ENCODE measurements at regions not wholly inside any gene's neighbourhood (a gene's known extent, or its start where the extent isn't known, plus 50 kb on each side); places are given as distances from the start of the nearest gene placed in this dataset.

DNA sequence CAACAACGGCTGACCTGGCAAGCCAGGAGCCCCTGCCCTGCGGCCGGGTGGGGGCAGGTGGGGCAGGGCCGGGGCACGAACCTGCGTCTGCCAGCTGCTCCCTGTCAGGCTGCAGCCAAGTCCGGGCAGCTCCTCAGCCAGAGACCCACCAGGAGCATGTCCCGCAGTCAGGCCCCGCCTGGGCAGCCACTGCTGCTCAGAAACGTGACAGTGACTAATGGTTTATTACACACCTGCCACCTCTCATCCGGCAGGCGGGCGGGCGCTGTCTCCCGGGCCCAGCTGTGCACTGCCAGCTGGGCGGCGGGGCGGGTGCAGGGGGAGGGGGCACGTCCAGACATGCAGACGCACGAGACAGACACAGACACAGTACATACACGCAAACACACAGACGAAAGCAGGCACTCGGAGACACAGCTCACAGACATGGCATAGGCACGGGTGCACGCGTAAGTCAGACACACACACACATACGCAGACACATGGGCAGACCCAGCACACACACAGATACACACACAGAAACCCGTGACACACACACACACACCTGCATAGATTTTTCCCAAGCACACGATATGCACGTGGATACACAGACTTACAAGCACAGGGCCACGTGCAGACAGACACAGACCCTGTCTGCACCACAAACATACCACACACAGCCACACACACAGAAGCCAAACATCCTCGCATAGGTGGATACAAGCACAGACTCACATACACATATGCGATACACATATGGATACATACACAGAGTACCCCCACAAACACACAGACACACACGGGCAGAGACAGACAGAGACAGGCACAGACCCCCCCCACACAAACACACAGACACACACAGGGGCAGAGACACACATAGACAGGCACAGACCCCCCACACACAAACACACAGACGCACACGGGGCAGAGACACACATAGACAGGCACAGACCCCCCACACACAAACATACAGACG, 248.3 kb upstream of the CIBAR2 start:
- DNase-seq (ENCODE audit: low read depth in 3 of 3): no peak

- no peak for DNase-seq (ENCODE audit: low read depth in 3 of 3)
Observed at GRCh38 chr16:85361441-85362118, 249.3 kb upstream of the CIBAR2 start.

- no peak for DNase-seq (ENCODE audit: low read depth in 3 of 3)
Observed at GRCh38 chr16:85362443-85362842, 250.2 kb upstream of the CIBAR2 start.

DNA sequence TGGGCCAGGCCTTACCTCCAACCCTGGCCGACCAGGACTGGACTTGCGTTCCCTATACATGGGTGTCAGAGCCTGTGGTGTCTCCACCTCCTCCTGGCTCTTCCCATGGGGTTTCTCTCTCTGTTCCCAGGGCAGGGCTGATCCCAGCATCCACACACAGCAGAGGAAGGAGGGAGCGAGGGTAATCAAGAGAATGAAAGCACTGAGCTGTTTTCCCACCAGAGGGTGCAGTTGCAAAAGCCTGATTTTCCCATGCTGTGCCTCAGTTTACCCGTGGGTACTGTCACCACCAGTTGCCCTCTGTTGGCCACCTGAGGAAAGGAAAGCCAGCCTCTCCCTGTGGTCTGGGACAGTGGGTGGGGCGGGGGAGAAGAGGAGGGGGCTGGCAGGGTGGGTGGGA, 249.7 kb upstream of the GSE1 start:
- no peak for DNase-seq (ENCODE audit: low read depth in 3 of 3)

DNA sequence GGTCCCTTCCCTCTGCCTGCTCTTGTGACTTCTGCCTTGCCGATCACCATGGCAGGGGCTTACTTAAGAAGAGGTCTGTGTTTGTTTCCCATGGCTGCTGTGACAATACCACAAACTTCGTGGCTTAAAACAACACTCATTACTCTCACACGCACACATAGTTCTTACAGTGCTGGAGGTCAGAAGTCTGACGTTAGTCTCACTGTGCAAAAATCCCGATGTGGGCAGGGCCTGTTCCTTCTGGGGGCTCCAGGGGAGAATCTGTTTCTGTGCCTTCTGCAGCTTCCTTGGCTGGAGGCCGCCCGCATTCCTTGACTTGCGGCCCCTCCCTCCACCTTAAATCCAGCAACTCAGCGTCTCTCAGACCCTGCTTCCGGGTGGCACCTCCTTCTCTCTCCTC, 249.2 kb upstream of the GSE1 start:
- DNase-seq (ENCODE audit: low read depth in 3 of 3): no peak

GRCh38 chr16:85364323-85365040, 248.6 kb upstream of the GSE1 start:
- DNase-seq (ENCODE audit: low read depth in 3 of 3): no peak

DNA sequence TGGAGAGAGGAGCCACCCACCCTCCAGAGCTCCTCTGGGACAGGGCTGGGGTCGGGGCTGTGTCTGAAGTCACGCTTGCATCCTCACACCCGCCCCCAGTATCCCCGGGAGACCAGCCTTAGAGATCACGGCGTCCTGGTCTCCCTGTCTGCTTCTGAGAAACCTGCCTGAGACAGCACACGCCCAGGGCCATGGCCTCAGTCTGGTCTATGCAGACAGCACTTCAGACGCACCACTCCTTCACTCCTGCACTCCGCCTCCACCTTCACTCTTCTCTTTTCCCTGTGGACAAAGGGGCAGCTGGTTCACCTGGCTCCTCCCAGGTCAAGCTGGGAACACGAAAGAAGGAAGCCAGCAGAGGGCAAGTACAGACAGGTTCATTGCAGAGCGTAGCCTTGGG, 248.0 kb upstream of the GSE1 start:
- DNase-seq (ENCODE audit: low read depth in 3 of 3): no peak

- DNase-seq (ENCODE audit: low read depth in 3 of 3): no peak
Observed at GRCh38 chr16:85366031-85366763, 246.9 kb upstream of the GSE1 start.

- DNase-seq (ENCODE audit: low read depth in 3 of 3): no peak
Observed at GRCh38 chr16:85367485-85367884, 245.6 kb upstream of the GSE1 start.

DNA sequence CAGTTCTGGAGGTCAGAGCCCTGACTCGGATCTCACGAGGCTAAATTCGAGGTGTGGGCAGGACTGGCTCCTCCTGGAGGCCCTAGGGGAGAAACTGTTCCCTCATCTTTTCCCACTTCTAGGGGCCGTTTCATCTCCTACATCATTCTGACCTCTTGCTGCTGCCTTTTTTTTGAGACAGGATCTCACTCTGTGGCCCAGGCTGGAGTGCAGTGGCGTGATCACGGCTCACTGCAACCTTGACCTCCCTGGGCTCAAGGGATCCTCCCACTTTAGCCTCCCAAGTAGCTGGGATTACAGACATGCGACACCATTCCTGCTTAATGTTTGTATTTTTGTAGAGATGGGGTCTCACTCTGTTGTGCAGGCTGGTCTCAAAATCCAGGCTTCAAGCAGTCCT, 244.1 kb upstream of the GSE1 start:
- no peak for DNase-seq (ENCODE audit: low read depth in 3 of 3)

DNA sequence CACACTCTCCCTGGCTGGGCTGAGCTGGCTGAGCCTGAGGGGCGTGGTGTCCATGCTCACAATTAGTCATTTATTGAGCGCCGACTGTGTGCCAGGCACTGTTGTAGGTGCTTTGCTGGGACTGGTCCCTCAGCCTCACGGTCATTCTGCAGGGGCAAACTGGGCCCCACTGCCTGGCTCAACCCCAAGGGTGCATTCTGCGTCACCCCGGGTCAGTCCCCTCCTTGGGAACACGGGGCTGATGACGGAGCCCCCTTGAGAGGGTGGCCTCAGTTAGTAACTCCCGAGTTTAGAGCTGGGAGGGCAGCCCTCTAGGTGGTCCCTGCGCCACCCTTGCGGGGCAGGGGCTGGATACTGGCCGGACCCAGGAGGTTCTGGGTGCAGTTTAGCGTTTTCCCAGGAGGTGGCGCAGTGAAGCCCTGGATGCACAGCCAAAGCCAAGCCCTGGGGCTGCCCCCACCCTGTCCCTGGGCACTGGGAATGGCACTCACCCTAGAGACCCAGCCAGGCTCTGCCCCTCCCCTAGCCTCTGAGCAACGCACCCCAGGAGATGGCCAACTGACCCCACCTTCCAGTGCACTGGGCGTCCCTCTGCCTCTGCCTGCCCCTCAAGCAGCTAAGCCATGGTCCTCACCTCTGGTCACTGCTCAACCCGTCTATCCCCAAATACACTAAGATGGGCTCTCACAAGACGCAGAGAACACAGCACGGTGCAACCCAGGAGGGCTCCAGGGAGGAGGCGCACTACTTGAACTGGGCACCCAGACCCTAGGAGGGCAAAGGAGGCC, 243.2 kb upstream of the GSE1 start:
- peak; percentile 12 to 52 (median 21) for DNase-seq (ENCODE audit: low read depth in 3 of 3)

- no peak for DNase-seq (ENCODE audit: low read depth in 3 of 3)
Observed at GRCh38 chr16:85370543-85370880, 242.6 kb upstream of the GSE1 start.

DNA sequence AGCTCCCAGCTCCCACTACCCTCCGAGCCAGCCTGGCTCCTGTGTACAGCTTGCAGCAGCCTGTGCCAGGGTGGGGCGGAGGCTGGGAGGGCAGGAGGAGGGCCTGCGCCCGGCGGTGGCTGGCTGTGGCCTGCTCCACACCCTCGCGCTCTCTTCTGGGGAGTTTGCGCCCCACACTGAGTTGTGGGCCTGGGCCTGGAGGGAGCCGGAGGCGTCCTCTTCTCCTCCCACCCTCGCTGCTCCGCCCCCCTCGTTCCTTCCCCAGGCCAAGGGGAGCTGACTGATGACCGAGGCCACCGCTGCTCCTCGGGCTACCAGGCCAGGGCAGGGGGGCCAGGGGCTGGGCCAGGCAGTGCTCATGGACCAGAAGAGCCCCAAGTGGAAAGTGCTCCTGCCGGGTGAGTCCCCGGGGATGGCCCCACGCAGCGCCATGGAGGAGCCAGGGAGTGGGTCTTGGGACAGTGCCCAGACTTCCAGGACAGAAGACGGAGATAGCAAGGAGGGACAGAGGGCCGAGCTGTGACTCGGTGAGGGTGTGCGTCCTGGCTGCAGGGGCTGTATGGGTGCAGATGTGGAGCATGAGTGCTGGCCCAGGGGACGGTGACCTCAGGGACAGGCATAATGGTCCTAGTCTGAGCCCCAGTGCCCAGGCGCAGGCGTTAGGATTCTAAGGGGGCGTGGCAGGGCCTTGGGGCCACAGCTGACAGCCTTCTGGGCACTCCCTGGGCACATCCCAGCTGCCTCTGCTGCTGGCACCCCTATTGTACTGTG, 242.1 kb upstream of the GSE1 start:
- DNase-seq (ENCODE audit: low read depth in 3 of 3): no peak

DNA sequence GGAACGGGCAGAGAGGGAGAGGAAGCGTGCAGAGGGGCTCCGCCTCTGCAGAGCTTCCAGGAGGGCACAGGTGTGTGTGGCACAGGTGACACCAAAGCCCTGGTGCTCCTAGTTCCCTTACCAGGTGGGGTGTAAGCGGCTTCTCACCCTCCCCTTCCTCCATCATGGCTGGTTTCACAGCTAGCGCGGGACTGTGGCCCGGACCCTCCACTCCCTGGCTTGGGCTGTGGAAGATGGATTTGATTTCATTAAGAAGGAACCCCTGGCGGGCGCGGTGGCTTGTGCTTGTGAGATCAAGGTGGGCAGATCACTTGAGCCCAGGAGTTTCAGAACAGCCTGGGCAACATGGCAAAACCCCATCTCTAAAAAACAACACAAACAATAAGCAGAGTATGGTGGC, 241.2 kb upstream of the GSE1 start:
- no peak for DNase-seq (ENCODE audit: low read depth in 3 of 3)

GRCh38 chr16:85372627-85373372, 240.3 kb upstream of the GSE1 start:
- peak in 2 of 3 donors; percentile 14 to 45 for DNase-seq (ENCODE audit: low read depth in 3 of 3)

DNA sequence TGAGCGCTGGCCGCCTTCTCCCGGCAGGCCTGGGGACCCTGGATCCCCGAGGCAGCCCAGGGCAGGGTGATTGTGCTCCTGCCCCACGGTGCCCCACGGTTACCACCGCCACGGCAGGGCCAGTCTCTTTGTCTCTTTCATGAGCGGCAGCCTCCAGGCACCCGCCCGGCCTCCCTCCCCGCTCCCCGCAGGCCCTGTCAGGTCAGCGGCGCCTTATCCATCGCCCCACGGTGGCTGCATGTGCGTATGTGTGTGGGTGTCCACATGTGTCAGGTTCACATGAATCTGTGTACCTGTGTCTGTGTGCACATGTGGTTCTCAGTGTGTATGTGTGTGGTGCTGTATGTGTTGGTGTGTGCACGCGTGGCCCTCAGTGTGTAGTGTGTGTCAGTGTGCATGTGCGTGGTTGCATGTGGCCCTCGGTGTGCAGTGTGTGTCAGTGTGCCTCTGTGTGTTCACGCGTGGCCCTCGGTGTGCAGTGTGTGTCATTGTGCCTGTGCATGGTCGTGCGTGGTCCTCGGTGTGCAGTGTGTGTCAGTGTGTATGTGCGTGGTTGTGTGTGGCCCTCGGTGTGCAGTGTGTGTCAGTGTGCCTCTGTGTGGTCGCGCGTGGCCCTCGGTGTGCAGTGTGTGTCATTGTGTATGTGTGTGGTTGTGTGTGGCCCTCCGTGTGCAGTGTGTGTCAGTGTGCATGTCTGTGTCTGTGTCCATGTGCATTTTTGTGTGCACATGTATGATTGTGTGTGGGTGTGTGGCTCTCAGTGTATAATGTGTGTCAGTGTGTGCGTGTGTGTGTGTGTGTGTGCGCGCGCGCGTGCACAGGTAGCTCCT, 239.2 kb upstream of the GSE1 start:
- DNase-seq (ENCODE audit: low read depth in 3 of 3): no peak

GRCh38 chr16:85374571-85374872, 238.6 kb upstream of the GSE1 start:
- DNase-seq (ENCODE audit: low read depth in 3 of 3): no peak

DNA sequence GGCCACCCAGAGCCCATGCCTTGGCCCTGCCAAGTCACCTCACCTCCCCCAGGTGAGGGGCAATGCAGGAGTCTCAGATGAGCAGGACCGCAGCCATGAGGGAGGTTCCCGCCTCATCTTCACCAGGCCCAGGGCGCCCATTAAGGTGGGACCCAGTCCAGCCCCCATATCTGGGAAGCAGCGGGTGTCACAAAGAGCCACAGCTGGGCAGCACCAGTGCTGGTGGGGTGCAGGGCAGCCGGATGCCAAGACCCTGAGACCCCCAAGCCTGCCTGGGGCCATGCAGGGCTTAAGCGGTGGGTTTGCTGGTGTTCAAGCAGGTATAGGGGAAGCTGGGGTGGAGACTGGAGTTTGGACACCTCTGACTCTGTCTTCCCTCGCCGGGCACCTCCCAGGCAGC, 237.8 kb upstream of the GSE1 start:
- no peak for DNase-seq (ENCODE audit: low read depth in 3 of 3)

Data from stimulated activated CD4-positive, alpha-beta T cell treated with anti-CD3 and anti-CD28 coated beads, TNF-alpha, amount 100 ng/mL, for 48 hours (primary cell).